MCF 10A (cell line): ENCODE measurements at regions not wholly inside any gene's neighbourhood (a gene's known extent, or its start where the extent isn't known, plus 50 kb on each side); places are given as distances from the start of the nearest gene placed in this dataset.
A peak's percentile ranks its signal among the peaks of the same experiment; 100 is the strongest.

Experiments
- BruUV-seq: library from RNA; stranded (reverse); fragments of 400-500 nt; replicated peaks from 2 replicates; lab custom pipeline; 2021; lab: Mats Ljungman, UMichigan
- CTCF ChIA-PET: fragments of 300-600 bp; sonication (Branson Sonifier 250); formaldehyde crosslinking; extraction: SDS; loops from one replicate; lab custom pipeline; 2021; ENCODE audit warnings: antibody characterized with exemption, inconsistent platforms; lab: Yijun Ruan, JAX
- POLR2A ChIA-PET: fragments of 300-600, 350-650 bp; sonication (Branson Sonifier 250); formaldehyde crosslinking; extraction: SDS; loops from one replicate; lab custom pipeline; 2020; ENCODE audit warnings: antibody characterized with exemption, inconsistent platforms; lab: Yijun Ruan, JAX
- DNase-seq: peaks from one replicate; pipeline ENCODE4 v3.0.0-alpha.2; 2018; ENCODE audit not compliant: unreplicated experiment
- H3K27ac Mint-ChIP-seq: one replicate; pipeline ENCODE4 v1.8.0; 2022; ENCODE audit warnings: mild to moderate bottlenecking, low read depth, mixed read lengths; ENCODE audit not compliant: unreplicated experiment
- H3K27me3 Mint-ChIP-seq: one replicate; pipeline ENCODE4 v1.8.0; 2022; ENCODE audit warnings: mixed read lengths; ENCODE audit not compliant: insufficient read depth, unreplicated experiment
- H3K36me3 Mint-ChIP-seq: one replicate; pipeline ENCODE4 v1.8.0; 2022; ENCODE audit warnings: mild to moderate bottlenecking, moderate library complexity, mixed read lengths; ENCODE audit not compliant: insufficient read depth, unreplicated experiment
- H3K4me1 Mint-ChIP-seq: one replicate; pipeline ENCODE4 v1.8.0; 2022; ENCODE audit warnings: mixed read lengths; ENCODE audit not compliant: insufficient read depth, unreplicated experiment
- H3K4me3 Mint-ChIP-seq: one replicate; pipeline ENCODE4 v1.8.0; 2022; ENCODE audit warnings: mild to moderate bottlenecking, moderate library complexity, mixed read lengths; ENCODE audit not compliant: unreplicated experiment
- H3K9me3 Mint-ChIP-seq: one replicate; pipeline ENCODE4 v1.8.0; 2022; ENCODE audit warnings: mixed read lengths; ENCODE audit not compliant: unreplicated experiment
- CTCF ChIP-seq: fragments of 200-600 bp; IDR thresholded peaks from one replicate; pipeline ENCODE4 v1.8.0; 2022; ENCODE audit warnings: antibody characterized with exemption, mild to moderate bottlenecking; ENCODE audit not compliant: unreplicated experiment
- intact Hi-C: fragments of 100-400 bp; cut with micrococcal nuclease; formaldehyde crosslinking; loops from 2 replicates; pipeline ENCODE4 v1.14.1; 2022

GRCh38 chr1:181155339-181155738 is 66.8 kb downstream of the IER5 start:
- no peaks in the 10 kb centered on the region for H3K27me3 Mint-ChIP-seq
- TF ChIP-seq CTCF: no peak
- no peak overlapping the region for H3K4me3 Mint-ChIP-seq
- H3K9me3 Mint-ChIP-seq: no peaks in the 10 kb centered on the region
- BruUV-seq: no TSS peak
- ChIA-PET POLR2A (interaction anchor here (0.6 to 24.8 kb wide), 7 partner anchors 12 to 370 kb away, joined by 3 to 1402 read pairs (median 3); partner anchors contain the start of gene IER5), CTCF (interaction anchor here (0.8 to 10.3 kb wide), 3 partner anchors 11 to 207 kb away, joined by 4 to 162 read pairs (median 45); no protein-coding TSS in a partner anchor)
- intact Hi-C loops: no loop called here
- H3K27ac Mint-ChIP-seq: no peak overlapping the region
- H3K4me1 Mint-ChIP-seq: peaks cover 42% of the 10 kb centered on the region
- DNase-seq: no peak
- H3K36me3 Mint-ChIP-seq: no peaks in the 10 kb centered on the region

GRCh38 chr1:181159451-181160140 is 71.1 kb downstream of the IER5 start:
- Mint-ChIP-seq H3K27me3 (no peaks in the 10 kb centered on the region), H3K4me1 (peaks cover 22% of the 10 kb centered on the region), H3K9me3 (peaks cover 29% of the 10 kb centered on the region), H3K36me3 (no peaks in the 10 kb centered on the region), H3K4me3 (peak overlapping the region; percentile 35), H3K27ac (peak overlapping the region; percentile 71)
- ChIA-PET CTCF (interaction anchor here (0.5 to 10.3 kb wide), 13 partner anchors 10 to 278 kb away, joined by 3 to 162 read pairs (median 3); no protein-coding TSS in a partner anchor), POLR2A (interaction anchor here (0.6 to 4.2 kb wide), 19 partner anchors 11 to 166 kb away, joined by 3 to 35 read pairs (median 5); partner anchors contain the start of genes IER5 and MR1)
- intact Hi-C loops: no loop called here
- no TSS peak for BruUV-seq
- TF ChIP-seq CTCF: no peak
- DNase-seq: peak; percentile 94

- H3K4me1 Mint-ChIP-seq: peaks cover 22% of the 10 kb centered on the region
- intact Hi-C loops: no loop called here
- CTCF ChIA-PET: interaction anchor here (0.6 to 10.3 kb wide), 12 partner anchors 9 to 279 kb away, joined by 3 to 162 read pairs (median 4); no protein-coding TSS in a partner anchor
- H3K27me3 Mint-ChIP-seq: no peaks in the 10 kb centered on the region
- peak overlapping the region; percentile 71 for H3K27ac Mint-ChIP-seq
- peaks cover 36% of the 10 kb centered on the region for H3K9me3 Mint-ChIP-seq
- POLR2A ChIA-PET: interaction anchor here (0.6 to 4.2 kb wide), 16 partner anchors 10 to 138 kb away, joined by 3 to 35 read pairs (median 5); partner anchors contain the start of genes IER5 and MR1
- TF ChIP-seq CTCF: no peak
- no TSS peak for BruUV-seq
- H3K4me3 Mint-ChIP-seq: no peak overlapping the region
- no peaks in the 10 kb centered on the region for H3K36me3 Mint-ChIP-seq
- DNase-seq: no peak
These were observed 71.8 kb downstream of the IER5 start for GRCh38 chr1:181160322-181160721.
